Chondrocyte (in vitro differentiated cells): ENCODE measurements at regions not wholly inside any gene's neighbourhood (a gene's known extent, or its start where the extent isn't known, plus 50 kb on each side); places are given as distances from the start of the nearest gene placed in this dataset.

Experiments used
- DNase-seq: peaks from one replicate; pipeline ENCODE4 v3.0.0; 2021; ENCODE audit warnings: mixed read lengths, low spot score
- H3K27ac Mint-ChIP-seq: one replicate; pipeline ENCODE4 v1.8.0; 2021; ENCODE audit warnings: mild to moderate bottlenecking, moderate library complexity, mixed read lengths; ENCODE audit not compliant: unreplicated experiment
- H3K27me3 Mint-ChIP-seq: 2 replicates; pipeline ENCODE4 v1.8.0; 2021; ENCODE audit warnings: low read depth, mixed read lengths
- H3K36me3 Mint-ChIP-seq: 2 replicates; pipeline ENCODE4 v1.8.0; 2021; ENCODE audit warnings: low read depth, mixed read lengths
- H3K4me1 Mint-ChIP-seq: 2 replicates; pipeline ENCODE4 v1.8.0; 2021; ENCODE audit warnings: low read depth, mild to moderate bottlenecking, mixed read lengths
- H3K4me3 Mint-ChIP-seq: one replicate; pipeline ENCODE4 v1.8.0; 2021; ENCODE audit warnings: mild to moderate bottlenecking, moderate library complexity, mixed read lengths; ENCODE audit not compliant: unreplicated experiment
- H3K9me3 Mint-ChIP-seq: 2 replicates; pipeline ENCODE4 v1.8.0; 2021; ENCODE audit warnings: low read depth, mixed read lengths
- CTCF ChIP-seq: fragments of 200-600 bp; sonication (generic); IDR thresholded peaks from 2 replicates; pipeline ENCODE4 v1.5.0; 2021; ENCODE audit warnings: antibody characterized with exemption, mild to moderate bottlenecking, moderate library complexity

GRCh38 chr17:54494721-54495715 is 405.6 kb upstream of the TOM1L1 start:
- no peak overlapping the region for H3K4me3 Mint-ChIP-seq
- no peak for DNase-seq
- peaks cover 5% of the 10 kb centered on the region for H3K9me3 Mint-ChIP-seq
- no peaks in the 10 kb centered on the region for H3K36me3 Mint-ChIP-seq
- no peaks in the 10 kb centered on the region for H3K4me1 Mint-ChIP-seq
- no peaks in the 10 kb centered on the region for H3K27me3 Mint-ChIP-seq
- no peak for TF ChIP-seq CTCF
- no peak overlapping the region for H3K27ac Mint-ChIP-seq

GRCh38 chr17:54505404-54505803 is 395.2 kb upstream of the TOM1L1 start:
- Mint-ChIP-seq H3K9me3 (peaks cover 16% of the 10 kb centered on the region), H3K27me3 (no peaks in the 10 kb centered on the region), H3K4me3 (no peak overlapping the region), H3K4me1 (no peaks in the 10 kb centered on the region), H3K27ac (no peak overlapping the region), H3K36me3 (no peaks in the 10 kb centered on the region)
- TF ChIP-seq CTCF, result no peak
- DNase-seq, result no peak

DNA sequence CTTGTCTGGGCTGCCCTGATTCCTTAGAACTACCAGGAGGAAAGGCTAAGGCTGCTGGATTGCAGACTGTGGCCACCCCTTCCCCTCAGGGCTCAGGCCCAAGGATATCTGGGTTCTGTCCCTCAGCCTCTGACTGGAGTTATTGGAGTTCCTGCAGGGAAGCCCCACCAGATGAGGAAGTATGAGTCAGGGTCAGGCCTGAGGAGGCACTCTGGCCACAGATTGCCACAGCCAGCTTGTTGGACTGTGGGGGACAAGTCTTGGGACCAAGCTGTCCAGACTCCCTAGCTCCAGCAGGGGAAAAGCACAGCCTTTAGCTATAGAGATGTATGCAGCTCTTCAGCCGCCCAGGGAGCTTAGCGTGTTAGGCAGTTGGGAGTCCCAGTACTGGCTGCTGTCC is 381.9 kb upstream of the TOM1L1 start:
- no peak for DNase-seq
- H3K9me3 Mint-ChIP-seq, result peaks cover 27% of the 10 kb centered on the region
- H3K27me3 Mint-ChIP-seq, result no peaks in the 10 kb centered on the region
- H3K4me1 Mint-ChIP-seq, result no peaks in the 10 kb centered on the region
- no peak overlapping the region for H3K4me3 Mint-ChIP-seq
- TF ChIP-seq CTCF, result no peak
- H3K36me3 Mint-ChIP-seq, result no peaks in the 10 kb centered on the region
- H3K27ac Mint-ChIP-seq, result no peak overlapping the region

- no peak for DNase-seq
- no peaks in the 10 kb centered on the region for H3K36me3 Mint-ChIP-seq
- no peak for TF ChIP-seq CTCF
- peaks cover 20% of the 10 kb centered on the region for H3K9me3 Mint-ChIP-seq
- no peak overlapping the region for H3K4me3 Mint-ChIP-seq
- no peaks in the 10 kb centered on the region for H3K4me1 Mint-ChIP-seq
- H3K27me3 Mint-ChIP-seq, result no peaks in the 10 kb centered on the region
- no peak overlapping the region for H3K27ac Mint-ChIP-seq
Measured at GRCh38 chr17:54521137-54521536, 379.5 kb upstream of the TOM1L1 start.

GRCh38 chr17:54524501-54524900 is 376.2 kb upstream of the TOM1L1 start:
- H3K4me3 Mint-ChIP-seq, result no peak overlapping the region
- H3K9me3 Mint-ChIP-seq, result peaks cover 17% of the 10 kb centered on the region
- no peaks in the 10 kb centered on the region for H3K27me3 Mint-ChIP-seq
- no peak overlapping the region for H3K27ac Mint-ChIP-seq
- H3K36me3 Mint-ChIP-seq, result no peaks in the 10 kb centered on the region
- DNase-seq, result no peak
- H3K4me1 Mint-ChIP-seq, result no peaks in the 10 kb centered on the region
- TF ChIP-seq CTCF, result no peak
